Smooth muscle cell (in vitro differentiated cells): ENCODE measurements at regions not wholly inside any gene's neighbourhood (a gene's known extent, or its start where the extent isn't known, plus 50 kb on each side); places are given as distances from the start of the nearest gene placed in this dataset.

Experiments used
- DNase-seq: peaks from one replicate; lab custom pipeline; 2025; ENCODE audit not compliant: unreplicated experiment; lab: John Stamatoyannopoulos, UW
- H2AFZ ChIP-seq: fragments of 200-600 bp; sonication (generic); 2 replicates; pipeline ENCODE4 v1.6.0; 2016; ENCODE audit warnings: antibody characterized with exemption, low read depth, mild to moderate bottlenecking
- H3F3A ChIP-seq: fragments of 200-600 bp; sonication (generic); 2 replicates; pipeline ENCODE4 v1.6.0; 2017; ENCODE audit warnings: antibody characterized with exemption, low read depth
- H3K27ac ChIP-seq: fragments of 200-600 bp; sonication (generic); 2 replicates; pipeline ENCODE4 v1.5.1; 2016; ENCODE audit warnings: low read depth, mild to moderate bottlenecking
- H3K27me3 ChIP-seq: fragments of 200-600 bp; sonication (generic); 2 replicates; pipeline ENCODE4 v1.6.1; 2016; ENCODE audit warnings: low read depth, mild to moderate bottlenecking
- H3K36me3 ChIP-seq: fragments of 200-600 bp; sonication (generic); 2 replicates; pipeline ENCODE4 v1.5.1; 2016; ENCODE audit warnings: low read depth
- H3K4me1 ChIP-seq: fragments of 200-600 bp; sonication (generic); 2 replicates; pipeline ENCODE4 v1.5.1; 2016; ENCODE audit warnings: low read depth
- H3K4me2 ChIP-seq: fragments of 200-600 bp; sonication (generic); 2 replicates; pipeline ENCODE4 v1.6.0; 2016; ENCODE audit warnings: mild to moderate bottlenecking
- H3K4me3 ChIP-seq: fragments of 200-600 bp; sonication (generic); 2 replicates; pipeline ENCODE4 v1.5.1; 2016; ENCODE audit warnings: mild to moderate bottlenecking
- H3K79me2 ChIP-seq: fragments of 200-600 bp; sonication (generic); 2 replicates; pipeline ENCODE4 v1.6.0; 2016; ENCODE audit warnings: low read depth, mild to moderate bottlenecking
- H3K9ac ChIP-seq: fragments of 200-600 bp; sonication (generic); 2 replicates; pipeline ENCODE4 v1.6.0; 2016; ENCODE audit warnings: low read depth
- H3K9me3 ChIP-seq: fragments of 200-600 bp; sonication (generic); replicated peaks from 2 replicates; pipeline ENCODE4 v1.5.1; 2016; ENCODE audit warnings: low read depth
- H4K20me1 ChIP-seq: fragments of 200-600 bp; sonication (generic); 2 replicates; pipeline ENCODE4 v1.6.0; 2016; ENCODE audit warnings: low read depth
- WGBS: methylation state at CpG from one replicate; pipeline ENCODE4 v1.1.7; 2016; ENCODE audit warnings: low lambda C conversion rate; 5-methylcytosine and 5-hydroxymethylcytosine counted together
- TF ChIP-seq, protein P1 (sequence below): fragments of 200-600 bp; sonication (generic); IDR thresholded peaks from 2 replicates; pipeline ENCODE4 v1.5.1; 2017; ENCODE audit warnings: borderline replicate concordance, mild to moderate bottlenecking, antibody characterized with exemption; ENCODE audit not compliant: insufficient read depth, poor library complexity, severe bottlenecking

DNA sequence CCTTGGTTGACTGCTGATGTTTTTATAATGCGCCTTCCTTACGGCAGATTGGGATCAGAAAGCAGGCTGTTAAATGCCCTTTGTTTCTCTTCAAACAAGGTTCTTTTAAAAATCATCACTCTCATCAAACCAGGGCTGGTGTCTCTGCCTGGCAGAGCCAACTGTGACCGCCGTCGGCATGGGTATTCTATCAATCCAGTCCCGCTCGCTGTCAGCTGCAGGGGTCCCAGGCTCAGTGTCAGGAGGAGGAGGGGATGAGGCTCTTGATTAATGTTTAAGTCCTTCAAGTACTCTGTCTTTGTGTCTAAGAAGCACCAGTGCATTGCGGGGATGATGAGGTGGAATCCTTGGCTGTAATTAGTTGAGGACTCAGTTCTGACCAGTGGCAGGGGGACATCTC is 348.1 kb downstream of the RNF144A start:
- TF ChIP-seq, protein P1, sequence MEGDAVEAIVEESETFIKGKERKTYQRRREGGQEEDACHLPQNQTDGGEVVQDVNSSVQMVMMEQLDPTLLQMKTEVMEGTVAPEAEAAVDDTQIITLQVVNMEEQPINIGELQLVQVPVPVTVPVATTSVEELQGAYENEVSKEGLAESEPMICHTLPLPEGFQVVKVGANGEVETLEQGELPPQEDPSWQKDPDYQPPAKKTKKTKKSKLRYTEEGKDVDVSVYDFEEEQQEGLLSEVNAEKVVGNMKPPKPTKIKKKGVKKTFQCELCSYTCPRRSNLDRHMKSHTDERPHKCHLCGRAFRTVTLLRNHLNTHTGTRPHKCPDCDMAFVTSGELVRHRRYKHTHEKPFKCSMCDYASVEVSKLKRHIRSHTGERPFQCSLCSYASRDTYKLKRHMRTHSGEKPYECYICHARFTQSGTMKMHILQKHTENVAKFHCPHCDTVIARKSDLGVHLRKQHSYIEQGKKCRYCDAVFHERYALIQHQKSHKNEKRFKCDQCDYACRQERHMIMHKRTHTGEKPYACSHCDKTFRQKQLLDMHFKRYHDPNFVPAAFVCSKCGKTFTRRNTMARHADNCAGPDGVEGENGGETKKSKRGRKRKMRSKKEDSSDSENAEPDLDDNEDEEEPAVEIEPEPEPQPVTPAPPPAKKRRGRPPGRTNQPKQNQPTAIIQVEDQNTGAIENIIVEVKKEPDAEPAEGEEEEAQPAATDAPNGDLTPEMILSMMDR, result no peak
- H3K4me1 ChIP-seq, result no peaks in the 10 kb centered on the region
- H3K4me2 ChIP-seq, result no peak overlapping the region
- no peaks in the 10 kb centered on the region for H3K27me3 ChIP-seq
- no peak overlapping the region for H3K9ac ChIP-seq
- DNase-seq, result no peak
- WGBS, result 92% methylated on average over 8 of the region's 8 CpGs
- H3F3A ChIP-seq, result no peaks in the 10 kb centered on the region
- H3K36me3 ChIP-seq, result no peaks in the 10 kb centered on the region
- no peaks in the 10 kb centered on the region for H3K79me2 ChIP-seq
- H2AFZ ChIP-seq, result no peak overlapping the region
- H3K27ac ChIP-seq, result no peak overlapping the region
- no peak overlapping the region for H3K4me3 ChIP-seq
- H3K9me3 ChIP-seq, result no peaks in the 10 kb centered on the region
- no peaks in the 10 kb centered on the region for H4K20me1 ChIP-seq

DNA sequence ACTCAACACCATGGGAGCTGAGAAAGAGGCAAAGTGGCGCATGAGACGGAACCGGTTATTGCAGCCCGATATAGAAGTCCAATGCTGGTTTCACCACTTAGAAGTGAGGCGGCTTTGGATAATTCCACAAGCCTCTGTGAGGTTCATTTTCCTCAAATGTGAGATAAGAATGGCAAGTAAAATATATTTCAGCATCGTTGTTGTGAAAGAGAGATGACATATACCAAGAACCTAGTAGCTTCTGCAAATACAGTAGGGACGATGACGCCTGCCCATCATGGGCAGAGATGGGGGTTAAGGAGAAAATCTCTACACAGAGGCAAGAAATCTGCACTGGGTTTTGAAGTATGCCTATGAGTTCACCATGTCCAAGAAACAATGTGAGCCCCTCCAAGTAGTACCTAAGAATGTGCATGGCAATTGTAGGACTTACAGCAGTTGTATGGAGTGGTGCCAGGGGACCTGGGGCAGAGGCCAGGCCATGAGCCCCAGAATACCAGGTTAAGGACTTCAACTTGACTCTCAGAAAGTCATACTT is 352.0 kb downstream of the RNF144A start:
- no peaks in the 10 kb centered on the region for H3K9me3 ChIP-seq
- no peaks in the 10 kb centered on the region for H3K79me2 ChIP-seq
- 94% methylated on average over 8 of the region's 8 CpGs for WGBS
- no peaks in the 10 kb centered on the region for H3K27me3 ChIP-seq
- H4K20me1 ChIP-seq, result no peaks in the 10 kb centered on the region
- H3K4me3 ChIP-seq, result no peak overlapping the region
- no peak overlapping the region for H3K27ac ChIP-seq
- H3K4me1 ChIP-seq, result no peaks in the 10 kb centered on the region
- TF ChIP-seq, protein P1, result no peak
- no peak overlapping the region for H3K9ac ChIP-seq
- no peaks in the 10 kb centered on the region for H3K36me3 ChIP-seq
- no peaks in the 10 kb centered on the region for H3F3A ChIP-seq
- no peak overlapping the region for H2AFZ ChIP-seq
- H3K4me2 ChIP-seq, result no peak overlapping the region
- no peak for DNase-seq

DNA sequence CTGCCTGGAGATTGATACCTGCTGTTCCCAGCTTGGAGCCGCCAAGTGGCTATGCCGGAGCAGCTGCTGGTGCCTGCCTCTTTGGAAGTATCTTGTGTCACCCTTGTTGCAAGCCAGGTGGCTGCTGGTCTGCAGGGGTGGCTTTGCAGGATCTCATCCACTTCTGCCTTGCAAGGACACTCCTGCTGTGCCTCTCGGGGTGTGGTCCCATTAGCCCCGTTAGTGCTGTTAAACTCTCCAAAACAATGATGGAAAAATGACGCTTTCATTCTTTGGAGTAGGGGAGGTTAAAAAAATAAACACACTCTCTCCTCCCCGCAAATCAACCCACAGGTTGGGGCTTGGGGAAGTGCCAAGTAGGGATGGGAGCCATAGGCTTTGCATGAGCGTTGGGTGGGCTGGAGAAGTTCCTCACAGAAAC is 352.8 kb downstream of the RNF144A start:
- WGBS, result 86% methylated on average over 7 of the region's 7 CpGs
- H3K27me3 ChIP-seq, result no peaks in the 10 kb centered on the region

DNA sequence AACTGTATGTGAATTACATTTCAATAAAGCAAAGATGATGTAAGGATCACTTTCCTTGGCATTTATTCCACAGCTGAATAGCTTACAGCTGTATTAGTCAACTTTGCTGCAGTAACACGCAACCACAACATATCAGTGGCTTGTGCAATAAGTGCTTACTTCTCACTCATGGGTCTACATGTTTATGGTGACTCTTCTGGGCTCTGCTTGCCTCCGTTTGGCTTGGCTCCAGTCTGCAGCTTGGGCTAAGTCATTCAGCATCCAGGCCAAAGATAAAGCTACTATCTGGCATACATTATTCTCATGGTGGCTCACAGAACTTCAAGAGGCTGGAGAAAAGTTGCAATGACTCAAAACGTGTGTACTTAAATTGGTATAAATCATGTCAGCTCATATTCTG is 355.0 kb downstream of the RNF144A start:
- Histone ChIP-seq H3K27me3 (no peaks in the 10 kb centered on the region), H3K4me1 (no peaks in the 10 kb centered on the region), H2AFZ (no peak overlapping the region), H3K27ac (no peak overlapping the region), H3K4me3 (no peak overlapping the region), H4K20me1 (no peaks in the 10 kb centered on the region), H3K36me3 (no peaks in the 10 kb centered on the region), H3F3A (no peaks in the 10 kb centered on the region), H3K9ac (no peak overlapping the region), H3K4me2 (no peak overlapping the region), H3K79me2 (no peaks in the 10 kb centered on the region), H3K9me3 (no peaks in the 10 kb centered on the region)
- 55% methylated on average over 3 of the region's 3 CpGs for WGBS
- TF ChIP-seq, protein P1, result no peak
- DNase-seq, result no peak

More for the DNA sequence above, 352.8 kb downstream of the RNF144A start:
- Histone ChIP-seq H4K20me1 (no peaks in the 10 kb centered on the region), H3K36me3 (no peaks in the 10 kb centered on the region), H3K4me2 (no peak overlapping the region), H3F3A (no peaks in the 10 kb centered on the region), H3K4me1 (no peaks in the 10 kb centered on the region), H3K9ac (no peak overlapping the region), H3K4me3 (no peak overlapping the region), H3K79me2 (no peaks in the 10 kb centered on the region), H2AFZ (no peak overlapping the region), H3K9me3 (no peaks in the 10 kb centered on the region), H3K27ac (no peak overlapping the region)
- DNase-seq, result no peak
- TF ChIP-seq, protein P1, result no peak
